Hepatocyte (in vitro differentiated cells): ENCODE measurements at regions not wholly inside any gene's neighbourhood (a gene's known extent, or its start where the extent isn't known, plus 50 kb on each side); places are given as distances from the start of the nearest gene placed in this dataset.
A peak's percentile ranks its signal among the peaks of the same experiment; 100 is the strongest.

Experiments
- DNase-seq: peaks from one replicate; pipeline ENCODE4 v3.0.0-alpha.2; 2016; ENCODE audit warnings: low spot score
- H2AFZ ChIP-seq: fragments of 200-600 bp; sonication (generic); 2 replicates; pipeline ENCODE4 v1.6.0; 2016; ENCODE audit warnings: antibody characterized with exemption, mild to moderate bottlenecking
- H3K27ac ChIP-seq: fragments of 200-600 bp; sonication (generic); 2 replicates; pipeline ENCODE4 v1.5.1; 2016; ENCODE audit warnings: mild to moderate bottlenecking
- H3K27me3 ChIP-seq: fragments of 200-600 bp; sonication (generic); 2 replicates; pipeline ENCODE4 v1.6.1; 2016
- H3K36me3 ChIP-seq: fragments of 200-600 bp; sonication (generic); replicated peaks from 2 replicates; pipeline ENCODE4 v1.5.1; 2016; ENCODE audit warnings: low read depth; ENCODE audit not compliant: insufficient read depth
- H3K4me1 ChIP-seq: fragments of 200-600 bp; sonication (generic); 2 replicates; pipeline ENCODE4 v1.5.1; 2016; ENCODE audit warnings: mild to moderate bottlenecking, moderate library complexity; ENCODE audit not compliant: insufficient read depth
- H3K4me2 ChIP-seq: fragments of 200-600 bp; sonication (generic); 2 replicates; pipeline ENCODE4 v1.6.0; 2016
- H3K4me3 ChIP-seq: fragments of 200-600 bp; sonication (generic); 2 replicates; pipeline ENCODE4 v1.5.1; 2016; ENCODE audit warnings: mild to moderate bottlenecking
- H3K79me2 ChIP-seq: fragments of 200-600 bp; sonication (generic); 2 replicates; pipeline ENCODE4 v1.6.0; 2017; ENCODE audit warnings: mild to moderate bottlenecking
- H3K9me2 ChIP-seq: fragments of 200-600 bp; sonication (generic); replicated peaks from 2 replicates; pipeline ENCODE4 v1.6.0; 2017; ENCODE audit warnings: mild to moderate bottlenecking; ENCODE audit not compliant: insufficient read depth
- H3K9me3 ChIP-seq: fragments of 200-600 bp; sonication (generic); 2 replicates; pipeline ENCODE4 v1.5.1; 2016; ENCODE audit warnings: low read depth, mild to moderate bottlenecking
- H4K20me1 ChIP-seq: fragments of 200-600 bp; sonication (generic); 2 replicates; pipeline ENCODE4 v1.6.0; 2016; ENCODE audit warnings: mild to moderate bottlenecking; ENCODE audit not compliant: insufficient read depth, poor library complexity, severe bottlenecking
- CTCF ChIP-seq: fragments of 200-600 bp; sonication (generic); IDR thresholded peaks from 2 replicates; pipeline ENCODE4 v1.5.1; 2016; ENCODE audit warnings: antibody characterized with exemption, mild to moderate bottlenecking; ENCODE audit not compliant: poor library complexity
- EZH2 ChIP-seq: fragments of 200-600 bp; sonication (generic); IDR thresholded peaks from 2 replicates; pipeline ENCODE4 v1.6.1; 2016; ENCODE audit warnings: antibody characterized with exemption, mild to moderate bottlenecking, borderline replicate concordance
- EZH2phosphoT487 ChIP-seq: fragments of 200-600 bp; sonication (generic); IDR thresholded peaks from one replicate; pipeline ENCODE4 v1.6.1; 2018; ENCODE audit warnings: antibody characterized with exemption, mild to moderate bottlenecking, low read depth, moderate library complexity; ENCODE audit not compliant: unreplicated experiment, severe bottlenecking
- WGBS: methylation state at CpG from one replicate; pipeline ENCODE4 v1.1.6; 2016; ENCODE audit warnings: low lambda C conversion rate; ENCODE audit errors: missing lambda C conversion rate; 5-methylcytosine and 5-hydroxymethylcytosine counted together

DNA sequence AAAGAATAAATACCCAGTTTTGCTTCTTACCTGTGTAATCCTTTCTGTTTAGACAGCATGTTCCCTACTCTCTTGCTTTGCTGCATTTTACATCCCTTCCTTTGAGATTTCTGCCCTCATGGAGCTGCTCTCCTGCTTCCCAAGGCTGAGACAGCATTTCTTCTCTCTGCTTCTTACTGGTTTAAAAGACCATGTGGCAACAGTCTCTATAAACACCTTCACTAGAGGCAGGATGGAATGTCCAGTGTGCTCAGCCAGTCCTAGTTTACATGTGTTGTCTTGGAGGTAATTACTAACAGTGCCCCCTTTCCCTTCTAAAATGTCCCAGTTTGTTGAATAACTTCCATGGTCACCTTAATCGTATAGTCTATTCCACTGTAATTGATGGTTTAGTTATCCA is 262.3 kb downstream of the CNTN3 start:
- Histone ChIP-seq H3K27ac (no peak overlapping the region), H3K79me2 (no peaks in the 10 kb centered on the region), H3K9me3 (no peaks in the 10 kb centered on the region), H3K4me2 (no peak overlapping the region), H4K20me1 (no peaks in the 10 kb centered on the region), H3K27me3 (no peaks in the 10 kb centered on the region), H3K4me1 (peaks cover 4% of the 10 kb centered on the region), H3K36me3 (no peaks in the 10 kb centered on the region), H3K9me2 (no peaks in the 10 kb centered on the region), H3K4me3 (no peak overlapping the region), H2AFZ (no peak overlapping the region)
- TF ChIP-seq EZH2phosphoT487 (no peak), EZH2 (no peak), CTCF (no peak)
- 90% methylated on average over 1 of the region's 1 CpG for WGBS
- no peak for DNase-seq

DNA sequence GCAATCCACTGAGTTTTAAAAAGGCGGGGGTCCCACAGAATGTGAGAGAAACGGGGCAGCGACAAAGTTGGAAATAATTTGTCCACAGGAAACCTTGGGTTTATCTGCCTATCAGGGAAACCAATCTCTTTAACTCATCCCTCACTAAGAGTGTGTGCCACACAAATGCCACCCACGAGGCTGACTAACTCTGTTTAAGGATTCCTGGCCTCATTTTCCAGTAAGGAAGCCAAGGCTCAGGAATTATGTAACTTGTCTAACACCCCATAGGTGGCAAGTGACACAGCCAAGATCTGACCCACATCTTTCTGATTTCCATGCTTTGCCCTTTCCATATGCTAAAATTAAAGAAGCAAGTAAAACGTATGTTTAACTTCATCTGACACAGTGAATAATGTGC is 263.2 kb downstream of the CNTN3 start:
- no peaks in the 10 kb centered on the region for H4K20me1 ChIP-seq
- TF ChIP-seq EZH2 (no peak), CTCF (no peak), EZH2phosphoT487 (no peak)
- DNase-seq, result no peak
- H3K27me3 ChIP-seq, result no peaks in the 10 kb centered on the region
- H3K36me3 ChIP-seq, result no peaks in the 10 kb centered on the region
- no peak overlapping the region for H2AFZ ChIP-seq
- H3K27ac ChIP-seq, result no peak overlapping the region
- H3K4me3 ChIP-seq, result no peak overlapping the region
- no peaks in the 10 kb centered on the region for H3K79me2 ChIP-seq
- no peaks in the 10 kb centered on the region for H3K9me2 ChIP-seq
- 89% methylated on average over 5 of the region's 5 CpGs for WGBS
- H3K9me3 ChIP-seq, result no peaks in the 10 kb centered on the region
- H3K4me1 ChIP-seq, result peaks cover 6% of the 10 kb centered on the region
- no peak overlapping the region for H3K4me2 ChIP-seq

GRCh38 chr3:74349015-74349414 is 265.4 kb downstream of the CNTN3 start:
- Histone ChIP-seq H3K27me3 (no peaks in the 10 kb centered on the region), H3K9me3 (no peaks in the 10 kb centered on the region), H2AFZ (no peak overlapping the region), H3K4me1 (peaks cover 9% of the 10 kb centered on the region), H3K4me3 (no peak overlapping the region), H3K79me2 (no peaks in the 10 kb centered on the region), H3K27ac (peak overlapping the region; percentile 18), H3K36me3 (no peaks in the 10 kb centered on the region), H3K9me2 (no peaks in the 10 kb centered on the region), H3K4me2 (no peak overlapping the region), H4K20me1 (no peaks in the 10 kb centered on the region)
- no peak for DNase-seq
- TF ChIP-seq EZH2 (no peak), EZH2phosphoT487 (no peak), CTCF (no peak)
- WGBS, result 58% methylated on average over 1 of the region's 1 CpG
